Medulla oblongata (tissue), 1 donor: ENCODE measurements at regions not wholly inside any gene's neighbourhood (a gene's known extent, or its start where the extent isn't known, plus 50 kb on each side); places are given as distances from the start of the nearest gene placed in this dataset.

Experiments
- DNase-seq: peaks from one replicate; pipeline ENCODE4 v3.0.0-alpha.2; 2015; ENCODE audit errors: extremely low spot score

DNA sequence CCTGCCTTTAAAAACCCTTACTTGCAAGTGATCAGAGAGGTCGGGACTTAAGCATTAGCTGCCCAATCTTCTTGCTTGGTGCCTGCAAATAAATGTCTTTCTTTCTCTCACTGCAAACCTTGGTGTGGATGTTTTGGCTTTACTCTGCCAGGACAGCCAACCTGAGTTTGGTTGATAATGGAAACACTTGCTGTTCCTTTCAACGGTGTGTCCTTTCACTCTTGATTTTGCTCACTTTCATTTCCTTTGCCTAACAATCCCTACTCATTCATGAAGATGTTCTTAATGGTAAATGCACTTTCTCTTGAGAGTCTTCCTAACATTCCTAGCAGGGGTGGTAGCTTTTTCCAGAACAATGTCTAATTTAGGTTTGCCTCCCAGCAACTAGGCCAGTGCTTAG lies 366.2 kb downstream of the HRH4 start:
- no peak for DNase-seq

DNA sequence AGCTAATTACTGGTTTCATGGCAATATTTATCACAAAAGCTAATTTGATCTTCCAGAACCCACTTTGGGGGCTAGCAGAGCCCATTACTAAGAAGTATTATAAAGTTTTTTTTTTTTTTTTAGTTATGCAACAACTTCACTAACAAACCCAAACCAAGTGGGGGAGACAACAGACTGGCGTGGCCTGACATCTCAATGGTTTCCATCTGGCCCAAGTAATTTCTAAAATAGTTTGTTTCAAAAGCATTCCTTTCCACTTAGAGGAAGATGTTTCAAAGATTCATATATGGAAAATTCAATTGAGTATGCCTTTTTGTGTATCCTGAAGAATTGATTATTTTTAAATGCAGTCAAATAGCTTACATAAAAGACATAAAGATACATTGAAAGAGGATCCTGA lies 367.1 kb downstream of the HRH4 start:
- no peak for DNase-seq

DNA sequence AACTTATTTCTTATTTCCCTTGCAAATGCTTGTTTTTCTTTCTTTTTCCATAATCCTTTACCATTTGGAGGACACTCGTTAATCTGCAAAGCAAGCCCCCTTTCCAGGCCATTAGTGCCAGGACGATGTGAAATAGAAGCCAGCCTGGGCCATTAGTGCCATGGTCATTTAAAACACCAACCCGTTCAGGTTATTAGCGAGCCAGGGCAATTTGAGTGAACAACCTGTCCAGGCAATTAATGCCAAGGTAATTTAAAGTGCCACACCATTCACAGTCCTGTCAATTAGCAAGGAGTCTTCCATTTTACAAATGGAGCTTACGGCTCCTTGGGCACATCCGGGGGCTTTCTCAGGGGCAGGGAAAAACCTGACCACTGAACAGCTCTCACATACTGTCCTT lies 370.6 kb downstream of the HRH4 start:
- no peak for DNase-seq

DNA sequence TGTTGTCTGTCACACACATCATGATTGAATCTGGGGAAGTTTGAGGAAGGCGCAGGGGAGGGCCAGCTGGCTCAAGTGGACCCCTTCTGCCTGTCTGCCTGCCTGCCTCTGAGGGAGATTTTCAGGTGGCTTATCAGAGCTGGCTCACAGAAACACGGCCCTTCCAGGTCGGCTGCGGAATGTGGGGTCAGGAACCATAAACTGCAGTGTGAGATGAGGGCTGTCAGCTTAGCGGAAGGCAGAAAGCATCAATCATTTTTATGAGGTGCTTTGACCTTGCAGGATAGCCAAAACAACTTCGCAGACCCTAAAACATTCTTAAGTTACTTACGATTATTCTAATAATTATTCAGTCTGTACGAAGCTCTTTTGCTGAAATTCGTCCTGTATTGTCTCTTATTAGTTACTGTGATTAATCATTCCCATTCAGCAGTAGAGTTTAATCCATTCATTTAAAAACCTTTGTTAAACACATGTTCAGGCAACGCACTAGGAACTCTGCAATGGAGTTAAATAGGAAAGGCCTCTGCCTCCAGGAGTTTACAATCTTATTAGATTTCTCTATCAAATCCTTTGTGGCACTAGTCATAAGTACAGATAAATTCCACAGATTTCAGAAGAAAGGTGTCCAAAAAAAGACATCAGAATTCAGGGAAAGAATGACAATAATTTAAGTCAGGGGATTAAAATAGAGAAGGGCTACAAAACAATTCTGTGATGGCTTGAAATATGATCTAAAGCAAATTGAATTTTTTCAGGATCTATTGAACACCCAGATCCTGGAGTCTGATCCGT lies 371.6 kb downstream of the HRH4 start:
- DNase-seq: no peak

DNA sequence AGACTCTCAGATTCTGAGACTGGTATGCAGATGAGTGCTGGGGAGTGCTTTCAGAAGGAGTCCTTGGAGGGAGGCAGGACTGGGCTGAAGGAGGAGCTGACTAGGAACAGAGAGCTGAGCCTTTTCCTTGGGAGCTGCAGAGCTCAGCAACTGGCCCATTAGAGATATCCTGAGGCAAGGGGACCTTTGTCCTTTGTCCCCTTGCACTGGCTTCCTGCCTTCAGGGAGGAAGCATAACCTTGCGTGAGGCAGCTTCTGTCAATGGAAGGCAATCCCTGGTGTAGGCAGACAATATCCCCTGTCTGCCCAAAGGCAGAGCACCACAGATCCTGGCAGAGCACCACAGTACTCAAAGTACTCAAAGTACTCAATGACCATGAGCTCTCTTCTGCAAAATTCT lies 375.3 kb downstream of the HRH4 start:
- no peak for DNase-seq

DNA sequence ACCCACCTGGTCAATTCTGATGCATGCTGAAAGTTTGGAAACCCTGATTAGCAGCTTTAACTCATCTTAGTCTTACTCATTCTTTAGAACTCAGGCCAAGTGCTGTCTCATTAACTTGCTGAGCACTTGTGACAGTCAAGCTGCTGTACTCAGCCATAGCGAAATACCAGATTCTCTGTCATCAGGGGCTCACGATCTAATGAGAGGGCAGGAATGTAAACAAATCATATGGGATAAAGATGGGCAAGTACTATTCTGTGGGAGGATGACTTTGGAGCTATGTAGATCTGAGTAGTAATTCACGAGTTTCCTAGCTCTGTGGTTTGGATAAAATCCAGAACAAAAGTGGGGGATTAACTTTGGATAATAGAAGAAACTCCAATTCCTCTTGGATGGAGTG lies 376.6 kb downstream of the HRH4 start:
- DNase-seq: no peak

DNA sequence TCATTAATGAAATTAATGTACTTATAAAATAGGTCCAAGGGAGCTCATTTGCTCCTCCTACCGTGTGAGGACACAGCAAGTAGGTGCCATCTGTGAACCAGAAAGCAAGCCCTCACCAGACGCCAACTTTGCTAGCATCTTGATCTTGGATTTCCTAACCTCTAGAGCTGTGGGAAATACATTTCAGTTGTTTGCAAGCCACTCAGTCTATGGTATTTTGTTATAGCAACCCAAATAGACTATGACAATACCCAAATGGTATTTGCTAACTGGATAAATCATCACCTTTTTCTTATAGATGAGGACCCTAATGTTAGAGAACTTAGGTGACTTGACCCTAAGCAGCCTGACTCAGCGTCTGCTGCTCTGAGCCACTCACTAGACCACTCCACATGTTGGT lies 379.6 kb downstream of the HRH4 start:
- DNase-seq: no peak

DNA sequence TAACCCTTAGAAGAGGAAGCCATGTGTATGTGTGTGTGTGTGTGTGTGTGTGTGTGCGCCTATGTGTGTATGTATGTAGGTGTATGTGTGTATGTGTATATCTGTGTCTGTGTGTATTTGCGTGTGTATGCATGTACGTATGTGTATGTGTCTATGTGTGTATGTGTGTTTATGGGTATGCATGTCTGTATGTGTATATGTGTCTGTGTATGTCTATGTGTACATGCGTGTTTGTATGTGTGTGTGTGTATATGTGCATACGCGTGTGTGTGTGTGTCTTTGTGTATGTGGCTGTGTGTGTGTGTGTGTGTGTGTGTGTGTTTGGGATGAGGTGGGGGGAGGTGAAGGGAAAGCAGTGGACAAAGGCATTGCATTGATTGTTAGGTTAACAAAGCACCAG lies 380.2 kb downstream of the HRH4 start:
- no peak for DNase-seq

DNA sequence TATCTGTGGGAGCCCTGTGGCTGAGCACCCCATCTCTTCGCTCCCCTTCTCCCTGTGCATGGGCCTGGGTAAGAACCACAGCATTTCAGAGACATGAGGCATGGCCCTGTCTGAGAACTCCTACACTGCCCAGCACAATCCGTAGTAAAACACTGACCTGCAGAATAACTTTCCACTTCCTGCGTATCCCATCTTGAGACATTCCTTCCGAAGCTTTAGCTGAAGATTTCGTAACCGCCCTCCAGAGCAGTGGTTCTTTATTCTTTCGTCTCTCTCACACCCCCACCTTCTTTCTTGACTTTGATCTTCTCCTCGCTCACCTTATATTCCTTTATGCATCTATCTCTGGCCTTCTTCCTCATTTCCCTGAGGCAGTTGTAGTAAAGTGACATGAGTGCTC lies 381.1 kb downstream of the HRH4 start:
- no peak for DNase-seq

DNA sequence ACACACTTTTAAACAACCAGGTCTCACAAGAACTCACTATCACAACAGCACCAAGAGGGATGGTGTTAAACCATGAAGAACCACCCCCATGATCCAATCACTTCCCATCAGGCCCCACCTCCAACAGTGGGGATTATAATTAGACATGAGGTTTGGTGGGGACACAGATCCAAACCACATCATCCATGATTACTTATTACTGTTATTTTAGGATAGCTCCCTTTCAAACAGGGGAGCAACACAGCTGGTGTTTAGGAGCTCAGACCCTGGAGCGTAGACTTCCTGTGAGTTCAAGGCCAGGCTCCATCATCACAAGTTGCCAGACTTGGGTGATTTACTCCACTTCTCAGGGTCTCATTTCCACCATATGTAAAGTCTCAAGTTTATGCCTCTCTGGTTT lies 382.7 kb downstream of the HRH4 start:
- DNase-seq: no peak

DNA sequence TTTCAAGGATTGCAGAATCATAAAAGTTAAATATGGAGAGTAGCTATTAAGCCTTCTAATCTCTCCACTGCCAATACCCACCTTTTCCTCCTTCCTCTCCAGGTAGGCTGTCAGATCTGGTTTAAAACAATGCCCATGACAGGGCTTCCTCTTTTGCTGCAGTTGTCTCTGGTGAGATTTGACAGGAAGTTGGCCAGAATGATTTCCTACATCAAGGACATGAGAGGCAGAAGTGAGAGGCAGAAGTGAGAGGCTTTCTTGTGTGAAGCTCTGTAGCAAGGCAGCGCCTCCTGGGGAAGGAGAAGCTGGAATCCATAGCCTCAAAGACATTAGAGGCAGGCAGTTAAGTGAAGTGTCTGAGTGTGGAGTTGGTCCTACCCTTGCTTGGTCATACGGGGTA lies 385.7 kb downstream of the HRH4 start:
- DNase-seq: no peak

DNA sequence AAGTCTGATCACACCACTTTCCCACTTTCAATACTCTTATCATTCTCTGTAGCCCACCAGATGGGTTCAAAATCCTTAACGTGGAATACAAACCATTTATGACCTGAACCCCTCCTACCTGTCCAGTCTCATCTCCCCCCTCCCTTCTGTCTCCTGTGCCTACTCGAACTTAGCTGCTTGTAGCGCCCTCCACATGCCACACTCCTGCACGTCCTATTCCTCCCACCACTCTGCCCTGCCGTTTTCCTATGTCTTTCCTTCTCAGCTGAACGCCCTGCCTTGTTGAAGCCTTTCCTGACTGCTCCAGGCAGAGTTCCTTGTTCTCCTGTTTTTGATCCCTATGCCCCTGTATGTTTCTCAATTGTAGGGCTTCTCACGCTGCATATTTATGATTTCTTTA lies 390.1 kb downstream of the HRH4 start:
- no peak for DNase-seq

DNA sequence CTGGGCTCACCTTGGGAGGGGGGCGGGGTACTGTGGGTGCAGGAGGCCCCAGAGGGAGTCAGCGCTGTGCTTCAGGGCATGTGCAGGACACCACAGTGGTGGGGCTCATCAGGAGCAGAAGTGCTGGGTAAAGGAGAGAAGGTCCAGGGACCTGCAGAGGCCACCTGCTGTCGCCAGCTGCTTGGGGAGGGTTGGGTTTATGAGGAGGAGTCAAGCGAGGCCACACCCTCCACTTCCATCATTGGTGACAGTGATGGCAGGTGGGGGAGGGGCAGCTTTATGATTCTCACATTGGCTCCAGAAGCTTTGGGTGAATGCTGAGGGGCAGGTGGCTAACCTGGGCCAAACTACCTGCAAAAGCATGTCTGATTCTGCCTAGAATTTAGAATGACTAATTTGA lies 392.6 kb downstream of the HRH4 start:
- DNase-seq: no peak

DNA sequence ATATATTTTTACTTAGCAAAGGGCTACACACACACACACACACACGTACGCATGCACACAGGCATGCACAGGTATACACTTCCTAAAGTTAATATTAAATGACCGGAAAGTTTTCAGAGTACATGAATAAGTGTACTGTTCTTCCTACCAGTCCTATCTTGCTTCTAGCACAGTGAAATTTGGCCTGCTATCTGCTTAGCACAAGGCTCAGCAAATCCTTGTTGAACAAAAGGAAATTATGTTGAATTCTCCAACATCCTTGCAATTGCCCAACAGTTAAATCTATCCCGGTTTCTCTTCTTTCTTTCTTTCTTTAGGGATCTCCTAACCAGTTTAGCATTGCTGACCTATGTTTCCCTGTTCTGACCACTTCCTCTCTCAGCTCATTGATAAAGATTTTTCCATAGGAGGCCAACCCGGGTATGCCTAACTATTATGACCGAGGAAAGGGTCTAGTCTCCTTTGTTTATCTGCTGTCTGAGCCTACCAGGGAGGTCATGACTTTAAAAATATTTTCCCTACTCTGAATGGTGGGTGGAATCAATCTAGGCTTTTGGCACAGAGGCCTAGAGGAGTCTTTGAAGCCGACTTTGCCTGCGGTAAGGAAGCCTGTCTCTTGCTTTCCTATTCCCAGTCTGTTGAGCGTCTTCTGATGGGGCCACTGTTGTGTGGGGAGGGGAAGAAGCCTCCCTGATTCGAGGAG lies 400.7 kb downstream of the HRH4 start:
- DNase-seq: no peak

DNA sequence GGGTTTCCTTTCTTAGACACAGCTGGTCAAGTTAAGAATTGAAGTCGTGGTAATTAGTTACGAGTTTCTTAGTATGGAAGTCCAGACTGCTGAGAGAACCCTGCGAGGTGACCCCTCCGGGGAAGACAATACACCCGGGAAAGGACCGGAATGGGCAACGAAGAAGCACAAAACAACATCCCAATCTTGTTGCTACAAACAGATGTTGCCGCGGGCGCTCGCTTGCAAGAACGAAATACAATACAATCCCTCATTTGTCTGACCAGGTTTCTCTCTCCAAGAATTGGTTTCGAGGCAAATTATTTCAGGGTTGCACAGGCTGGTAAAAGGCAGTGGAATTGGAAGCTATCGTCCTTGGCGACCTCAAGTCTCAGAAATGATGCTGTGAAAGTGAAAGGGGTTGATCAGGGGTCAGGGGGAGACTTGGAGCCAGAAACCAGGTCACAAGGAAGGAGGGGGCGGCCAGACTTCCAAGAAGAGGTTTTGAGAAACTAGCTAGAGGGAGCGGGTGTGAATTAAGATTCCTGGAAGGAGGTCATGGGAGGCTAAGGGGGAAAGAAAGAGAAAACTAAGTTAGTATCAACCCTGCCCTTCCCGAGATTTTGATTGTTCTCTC lies 401.9 kb downstream of the HRH4 start:
- peak; percentile 27 for DNase-seq

DNA sequence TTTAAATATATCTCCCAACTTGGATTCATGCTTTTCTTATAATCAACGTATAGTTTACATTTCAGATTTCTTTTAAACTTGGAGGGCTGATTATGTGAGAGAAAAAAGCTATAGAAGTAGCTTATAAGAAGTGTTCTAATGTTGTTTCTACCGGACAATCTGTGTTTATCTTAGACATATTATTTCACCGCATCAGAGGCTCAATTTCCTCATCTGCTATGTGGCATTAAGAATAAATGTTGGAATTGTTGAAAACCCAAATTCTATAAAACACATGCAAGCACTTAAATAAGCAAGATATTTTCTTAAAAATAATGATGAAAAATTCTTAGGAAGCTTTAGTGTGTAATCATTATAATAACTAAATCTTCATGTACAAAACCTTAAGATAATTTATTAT lies 407.9 kb downstream of the HRH4 start:
- no peak for DNase-seq

DNA sequence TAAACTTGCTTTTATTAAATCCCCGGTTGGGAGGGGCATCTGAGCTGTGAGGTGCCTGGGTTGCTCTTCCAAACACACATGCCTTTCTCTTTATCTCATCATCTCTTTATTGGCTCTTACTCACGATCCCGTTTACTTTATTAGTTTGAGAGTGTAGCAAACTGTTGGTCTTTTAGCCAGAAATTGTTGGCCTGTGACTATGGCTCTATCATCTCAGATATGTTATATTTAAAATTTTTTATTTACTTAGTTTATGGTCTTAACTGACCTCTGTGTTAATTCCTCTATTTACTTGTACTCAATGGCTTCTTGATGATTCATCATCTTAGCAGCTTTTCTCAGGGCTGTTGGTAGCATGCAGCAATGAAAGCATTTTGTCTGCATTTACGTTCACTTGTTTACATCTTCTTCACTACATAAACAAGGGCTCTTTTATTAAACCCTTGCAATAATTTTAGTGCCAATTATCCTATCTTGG lies 408.4 kb downstream of the HRH4 start:
- DNase-seq: no peak

DNA sequence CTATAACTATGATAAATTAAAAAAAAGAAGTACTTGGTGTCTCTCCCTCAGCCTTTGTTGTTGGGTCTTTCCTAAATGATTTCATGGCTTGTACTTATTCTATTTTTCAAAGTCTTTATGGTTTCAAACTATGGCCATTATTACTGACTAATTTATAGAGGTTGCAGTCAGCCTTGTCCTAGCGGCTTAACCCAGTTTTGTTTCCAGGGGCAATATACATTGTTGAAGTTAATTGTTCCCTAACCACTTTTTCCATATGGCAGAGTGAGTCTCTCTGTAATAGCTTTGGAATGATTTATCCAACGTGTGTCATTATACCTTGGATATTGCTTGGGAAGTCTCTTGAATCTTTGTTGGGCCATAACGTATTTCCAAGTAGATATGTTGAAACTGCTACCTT lies 408.8 kb downstream of the HRH4 start:
- DNase-seq: no peak

DNA sequence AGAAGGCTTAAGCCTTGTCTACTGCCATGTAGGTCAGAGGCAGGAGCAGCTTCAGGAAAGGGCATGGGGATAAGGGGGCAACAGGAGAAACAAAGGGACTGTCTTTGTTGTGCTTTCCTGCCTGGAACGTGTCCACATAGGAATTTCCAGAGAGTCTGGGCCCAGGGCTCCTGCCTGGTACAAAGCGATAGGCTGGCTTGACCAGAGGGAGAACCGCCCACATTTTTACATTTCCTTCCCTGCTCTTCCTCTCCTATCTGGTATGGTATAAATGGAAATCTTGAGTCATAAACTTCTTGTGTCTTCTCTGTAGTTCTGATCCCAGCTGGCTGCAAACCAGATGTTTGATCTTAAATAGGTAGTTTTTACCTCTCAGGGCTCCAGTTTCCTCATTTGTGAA lies 414.8 kb downstream of the HRH4 start:
- DNase-seq: no peak

DNA sequence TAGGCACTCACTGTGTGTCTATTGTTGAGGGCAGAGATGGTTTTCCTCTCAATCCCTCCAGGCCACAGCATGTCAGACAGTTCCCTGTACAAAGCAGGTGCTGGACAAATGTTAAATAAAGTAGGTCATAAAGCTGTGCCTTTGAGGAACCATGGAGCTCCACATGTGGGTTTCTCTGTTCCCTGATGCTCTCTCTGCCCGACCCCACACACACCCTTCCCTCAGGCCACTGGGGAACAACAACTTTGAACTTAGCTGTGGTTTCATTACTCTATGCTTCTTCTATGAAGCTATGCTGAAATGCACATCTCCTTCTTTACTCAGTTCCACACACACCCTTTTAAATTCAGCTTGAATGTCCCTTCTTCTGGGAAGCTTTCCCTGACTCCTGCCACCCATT lies 415.3 kb downstream of the HRH4 start:
- DNase-seq: no peak

DNA sequence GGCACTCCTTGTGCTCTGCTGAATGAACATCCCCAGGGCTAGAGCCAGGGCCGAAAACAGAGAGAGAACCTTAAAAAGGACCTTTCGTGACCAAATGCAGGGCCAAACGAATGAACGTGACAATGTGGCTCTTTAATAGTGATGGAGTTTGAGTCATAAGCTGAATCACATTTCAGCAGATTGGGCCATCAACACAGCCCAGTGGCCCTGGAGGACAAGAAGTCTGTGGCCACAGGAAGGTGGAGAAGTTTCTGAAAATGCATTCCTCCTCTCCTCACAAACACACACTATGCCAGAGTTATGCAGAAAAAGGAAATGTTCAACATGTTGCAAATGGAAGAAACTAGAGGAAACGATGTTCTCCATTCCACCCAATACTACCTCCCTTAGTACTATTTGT lies 415.8 kb downstream of the HRH4 start:
- DNase-seq: no peak

DNA sequence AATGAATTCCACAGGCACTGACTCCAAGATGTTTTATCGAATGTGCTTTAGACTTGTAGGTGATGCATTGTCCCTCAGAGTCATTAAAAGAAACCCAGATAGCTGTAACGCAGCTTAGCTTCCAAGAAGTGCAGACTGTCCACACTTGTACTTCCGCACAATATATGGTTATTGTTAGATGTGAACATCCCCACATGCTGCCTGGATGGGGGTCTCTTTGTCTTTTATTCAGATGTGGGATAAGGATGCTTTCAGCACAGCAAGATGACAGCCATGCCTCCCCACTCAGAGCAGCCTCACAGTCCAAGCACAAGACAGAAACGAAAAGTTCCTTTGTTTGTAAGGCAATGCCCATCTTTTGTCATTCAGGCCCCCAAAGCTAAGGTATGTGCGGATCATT lies 416.6 kb downstream of the HRH4 start:
- peak; percentile 36 for DNase-seq

DNA sequence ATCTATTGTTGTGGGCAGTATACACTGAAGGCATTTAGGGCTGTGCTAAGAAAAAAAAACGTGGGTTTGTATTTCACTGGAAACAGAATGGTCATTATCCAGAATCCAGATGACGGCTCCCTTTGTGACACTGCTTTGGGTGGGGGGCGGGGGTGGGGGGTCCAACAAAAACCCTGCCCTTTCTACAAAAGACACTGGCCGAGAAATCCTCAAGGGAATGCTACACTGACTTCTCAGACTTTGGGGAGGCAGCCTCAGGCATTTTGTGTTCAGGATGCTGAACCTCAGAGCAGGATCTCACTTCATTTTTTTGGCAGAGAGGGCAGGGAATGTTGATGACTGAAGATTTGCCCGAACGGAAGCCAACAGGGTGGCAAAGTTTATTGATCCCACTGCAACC lies 417.1 kb downstream of the HRH4 start:
- no peak for DNase-seq
